ENCODE measurements at regions not wholly inside any gene's neighbourhood (a gene's known extent, or its start where the extent isn't known, plus 50 kb on each side); places are given as distances from the start of the nearest gene placed in this dataset.

GRCh38 chr6:26218824-26219223 lies 131.6 kb downstream of the HFE start:
- H3K27ac Mint-ChIP-seq (ENCODE audit: unreplicated experiment) = no peak overlapping the region
- H3K4me3 Mint-ChIP-seq (ENCODE audit: unreplicated experiment) = no peak overlapping the region
- no peaks in the 10 kb centered on the region for H3K27me3 Mint-ChIP-seq (ENCODE audit: low read depth)

GRCh38 chr6:26220145-26220970 lies 133.1 kb downstream of the HFE start:
- TF ChIP-seq CTCF (IDR thresholded peaks at IDR 0.05) = no peak
- no peak for DNase-seq (ENCODE audit: low spot score)
- no peaks in the 10 kb centered on the region for H3K27me3 Mint-ChIP-seq (ENCODE audit: low read depth)
- no peak overlapping the region for H3K4me3 Mint-ChIP-seq (ENCODE audit: unreplicated experiment)
- no peaks in the 10 kb centered on the region for H3K9me3 Mint-ChIP-seq (ENCODE audit: low read depth)
- H3K27ac Mint-ChIP-seq (ENCODE audit: unreplicated experiment) = no peak overlapping the region
- H3K36me3 Mint-ChIP-seq (ENCODE audit: low read depth) = no peaks in the 10 kb centered on the region
- H3K4me1 Mint-ChIP-seq (ENCODE audit: low read depth) = no peaks in the 10 kb centered on the region

More at GRCh38 chr6:26218824-26219223, 131.6 kb downstream of the HFE start:
- no peaks in the 10 kb centered on the region for H3K4me1 Mint-ChIP-seq (ENCODE audit: low read depth)
- H3K9me3 Mint-ChIP-seq (ENCODE audit: low read depth) = no peaks in the 10 kb centered on the region
- TF ChIP-seq CTCF (IDR thresholded peaks at IDR 0.05) = no peak
- no peaks in the 10 kb centered on the region for H3K36me3 Mint-ChIP-seq (ENCODE audit: low read depth)
- no peak for DNase-seq (ENCODE audit: low spot score)

GRCh38 chr6:26221186-26221585 lies 134.0 kb downstream of the HFE start:
- Mint-ChIP-seq H3K36me3 (ENCODE audit: low read depth) (no peaks in the 10 kb centered on the region), H3K27me3 (ENCODE audit: low read depth) (no peaks in the 10 kb centered on the region), H3K4me3 (ENCODE audit: unreplicated experiment) (no peak overlapping the region), H3K27ac (ENCODE audit: unreplicated experiment) (no peak overlapping the region), H3K4me1 (ENCODE audit: low read depth) (no peaks in the 10 kb centered on the region), H3K9me3 (ENCODE audit: low read depth) (no peaks in the 10 kb centered on the region)
- DNase-seq (ENCODE audit: low spot score) = no peak
- no peak for TF ChIP-seq CTCF (IDR thresholded peaks at IDR 0.05)

- H3K36me3 Mint-ChIP-seq (ENCODE audit: low read depth) = no peaks in the 10 kb centered on the region
- no peak for DNase-seq (ENCODE audit: low spot score)
- H3K27ac Mint-ChIP-seq (ENCODE audit: unreplicated experiment) = no peak overlapping the region
- no peak for TF ChIP-seq CTCF (IDR thresholded peaks at IDR 0.05)
- no peaks in the 10 kb centered on the region for H3K9me3 Mint-ChIP-seq (ENCODE audit: low read depth)
- no peak overlapping the region for H3K4me3 Mint-ChIP-seq (ENCODE audit: unreplicated experiment)
- no peaks in the 10 kb centered on the region for H3K27me3 Mint-ChIP-seq (ENCODE audit: low read depth)
- peaks cover 3% of the 10 kb centered on the region for H3K4me1 Mint-ChIP-seq (ENCODE audit: low read depth)
These were observed 135.3 kb downstream of the HFE start for GRCh38 chr6:26222571-26222970.

- no peak for TF ChIP-seq CTCF (IDR thresholded peaks at IDR 0.05)
- Mint-ChIP-seq H3K36me3 (ENCODE audit: low read depth) (no peaks in the 10 kb centered on the region), H3K27ac (ENCODE audit: unreplicated experiment) (no peak overlapping the region), H3K4me1 (ENCODE audit: low read depth) (peaks cover 3% of the 10 kb centered on the region), H3K9me3 (ENCODE audit: low read depth) (no peaks in the 10 kb centered on the region), H3K4me3 (ENCODE audit: unreplicated experiment) (no peak overlapping the region), H3K27me3 (ENCODE audit: low read depth) (no peaks in the 10 kb centered on the region)
- no peak for DNase-seq (ENCODE audit: low spot score)
These were observed 136.0 kb downstream of the HFE start for GRCh38 chr6:26223228-26223627.
